ENCODE measurements at regions not wholly inside any gene's neighbourhood (a gene's known extent, or its start where the extent isn't known, plus 50 kb on each side); places are given as distances from the start of the nearest gene placed in this dataset.
"Not testable (repeated sequence)": the region's sequence is repeated elsewhere in the genome, so short reads cannot be mapped to it uniquely, and the experiment has no call there.

DNA sequence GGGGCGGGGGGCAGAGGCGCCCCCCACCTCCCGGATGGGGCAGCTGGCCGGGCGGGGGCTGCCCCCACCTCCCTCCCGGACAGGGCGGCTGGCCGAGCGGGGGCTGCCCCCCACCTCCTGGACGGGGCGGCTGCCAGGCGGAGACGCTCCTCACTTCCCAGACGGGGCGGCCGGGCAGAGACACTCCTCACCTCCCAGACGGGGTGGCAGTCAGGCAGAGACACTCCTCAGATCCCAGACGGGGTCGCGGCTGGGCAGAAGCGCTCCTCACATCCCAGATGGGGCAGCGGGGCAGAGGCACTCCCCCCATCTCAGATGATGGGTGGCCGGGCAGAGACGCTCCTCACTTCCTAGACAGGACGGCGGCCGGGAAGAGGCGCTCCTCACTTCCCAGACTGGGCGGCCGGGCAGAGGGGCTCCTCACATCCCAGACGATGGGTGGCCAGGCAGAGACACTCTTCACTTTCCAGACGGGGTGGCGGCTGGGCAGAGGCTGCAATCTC is 240.1 kb downstream of the NPIPA7 start:
- DNase-seq (ENCODE audit: low spot score), result not testable (repeated sequence)

DNA sequence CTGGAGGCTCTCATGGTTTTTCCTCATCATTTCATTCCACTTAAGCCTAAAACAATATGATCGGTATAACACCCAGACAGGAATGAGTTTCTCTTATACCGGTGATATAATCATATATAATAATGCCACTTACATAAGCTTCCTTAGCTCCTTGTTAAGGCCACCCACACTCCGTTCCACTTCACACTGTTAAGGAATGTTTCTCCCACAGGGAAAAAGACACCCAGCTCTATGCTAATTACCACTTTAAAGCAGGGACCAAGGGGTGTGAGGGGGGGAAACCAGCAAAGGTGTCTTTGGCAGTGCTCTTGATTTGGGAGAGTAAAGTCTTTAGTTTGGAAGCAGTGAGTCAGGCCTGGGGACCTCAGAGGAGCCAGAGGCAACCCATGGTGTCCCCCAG is 245.4 kb downstream of the NPIPA7 start:
- DNase-seq (ENCODE audit: low spot score), result not testable (repeated sequence)

DNA sequence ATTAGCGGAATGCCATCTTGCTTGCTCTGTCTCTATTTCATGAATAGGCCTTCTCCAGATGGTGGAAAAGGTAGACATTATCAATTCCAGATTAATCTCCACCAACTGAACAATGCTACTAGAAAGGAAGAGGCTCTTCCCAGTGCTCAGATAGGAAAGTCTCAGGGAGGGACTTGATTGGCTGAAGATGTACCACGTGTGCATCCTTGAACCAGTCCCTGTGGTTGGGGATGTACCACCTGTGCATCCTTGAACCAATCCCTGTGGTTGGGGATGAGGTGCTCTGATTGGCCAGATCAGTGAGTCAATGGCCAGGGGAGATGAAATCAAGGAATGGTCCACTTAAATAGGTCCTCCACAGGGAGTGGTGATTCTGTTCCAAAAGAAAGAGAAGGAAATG is 246.2 kb downstream of the NPIPA7 start:
- not testable (repeated sequence) for DNase-seq (ENCODE audit: low spot score)

- not testable (repeated sequence) for DNase-seq (ENCODE audit: low spot score)
Measured at GRCh38 chr16:16627865-16628264, 248.9 kb downstream of the NPIPA7 start.

GRCh38 chr16:16638231-16638630 is 259.3 kb downstream of the NPIPA7 start:
- not testable (repeated sequence) for DNase-seq (ENCODE audit: low spot score)

GRCh38 chr16:16638714-16639113 is 259.8 kb downstream of the NPIPA7 start:
- DNase-seq (ENCODE audit: low spot score), result not testable (repeated sequence)

GRCh38 chr16:16643828-16644227 is 264.9 kb downstream of the NPIPA7 start:
- not testable (repeated sequence) for DNase-seq (ENCODE audit: low spot score)

DNA sequence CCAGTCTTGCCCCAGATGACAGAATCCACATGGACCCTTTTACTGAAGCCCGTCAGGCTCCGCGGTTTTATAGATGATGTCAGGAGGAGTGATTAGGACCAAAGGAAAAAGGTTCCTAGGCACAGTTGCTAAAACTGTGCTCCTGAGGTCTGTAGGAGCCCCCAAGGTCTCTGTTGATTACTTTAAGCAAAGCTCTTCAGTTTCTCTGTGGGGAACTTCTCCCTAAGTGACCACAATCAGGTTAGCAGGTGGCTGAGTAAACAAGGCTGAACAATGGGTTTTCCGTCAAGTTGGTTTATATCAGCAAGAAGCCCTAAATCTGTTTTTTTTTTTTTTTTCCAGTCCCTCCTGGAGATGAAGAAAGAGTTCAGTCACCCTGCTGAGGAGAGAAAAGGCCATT is 269.1 kb downstream of the NPIPA7 start:
- not testable (repeated sequence) for DNase-seq (ENCODE audit: low spot score)

- DNase-seq (ENCODE audit: low spot score), result not testable (repeated sequence)
Measured at GRCh38 chr16:16672180-16672812, 293.4 kb downstream of the NPIPA7 start.

GRCh38 chr16:16674820-16675219 is 295.9 kb downstream of the NPIPA7 start:
- DNase-seq (ENCODE audit: low spot score), result not testable (repeated sequence)

DNA sequence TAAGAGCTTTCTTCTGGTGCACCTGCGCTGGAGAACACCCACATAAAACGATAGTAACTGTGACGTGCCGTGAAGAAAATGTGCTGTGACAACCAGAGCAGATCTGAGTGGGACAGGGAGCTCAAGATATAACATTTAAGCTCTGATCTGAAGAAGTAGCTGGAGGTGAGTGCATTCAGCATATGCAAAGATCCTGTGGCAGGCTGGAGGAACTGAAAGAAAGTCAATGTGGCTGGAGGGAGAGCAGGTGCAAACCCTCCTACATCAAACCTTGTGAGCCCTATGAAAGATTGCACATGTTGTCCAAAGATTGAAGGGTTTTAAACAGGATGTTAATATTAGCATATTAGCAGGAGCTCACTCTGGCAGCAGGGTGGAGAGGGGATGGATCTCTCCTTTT is 342.9 kb downstream of the NPIPA7 start:
- DNase-seq (ENCODE audit: low spot score), result not testable (repeated sequence)

DNA sequence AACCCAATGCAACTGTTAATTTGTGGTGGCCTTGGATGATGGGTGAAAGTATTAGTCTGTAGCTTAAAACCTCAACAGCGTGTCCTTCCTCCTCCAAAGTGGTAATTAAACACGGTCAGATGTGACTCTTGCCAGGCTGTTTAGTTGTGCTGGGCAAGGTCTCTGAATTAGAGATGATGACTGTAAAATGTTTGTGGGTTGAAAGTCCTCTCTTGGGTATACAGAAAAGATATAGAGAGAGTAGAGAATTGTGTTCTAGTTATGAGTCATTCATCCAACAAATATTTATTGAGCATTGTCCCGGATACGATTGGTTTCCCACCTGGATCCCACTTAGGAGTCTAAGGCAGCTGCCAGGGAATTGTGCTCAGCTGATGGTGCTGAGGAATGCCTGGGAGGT is 343.7 kb downstream of the NPIPA7 start:
- not testable (repeated sequence) for DNase-seq (ENCODE audit: low spot score)

GRCh38 chr16:16723819-16724519 is 345.0 kb downstream of the NPIPA7 start:
- not testable (repeated sequence) for DNase-seq (ENCODE audit: low spot score)

- not testable (repeated sequence) for DNase-seq (ENCODE audit: low spot score)
Measured at GRCh38 chr16:16727048-16727447, 348.1 kb downstream of the NPIPA7 start.

DNA sequence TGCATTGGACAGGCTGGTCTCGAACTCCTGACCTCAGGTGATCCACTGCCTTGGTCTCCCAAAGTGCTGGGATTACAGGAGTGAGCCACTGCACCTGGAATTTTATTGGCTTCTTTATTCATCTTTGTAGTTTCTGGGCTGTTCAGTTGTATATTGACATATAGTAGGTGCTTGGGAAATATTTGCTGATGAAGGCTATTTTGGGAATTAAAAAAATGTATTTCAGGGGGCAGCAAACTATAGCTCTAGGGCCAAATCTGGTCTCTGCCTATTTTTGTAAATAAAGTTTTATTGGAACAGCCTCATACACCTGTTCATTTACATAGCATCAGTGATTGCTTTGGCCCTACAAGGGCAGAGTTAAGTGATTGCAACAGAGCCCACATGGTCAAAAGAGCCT is 363.6 kb downstream of the NPIPA7 start:
- DNase-seq (ENCODE audit: low spot score), result not testable (repeated sequence)

DNA sequence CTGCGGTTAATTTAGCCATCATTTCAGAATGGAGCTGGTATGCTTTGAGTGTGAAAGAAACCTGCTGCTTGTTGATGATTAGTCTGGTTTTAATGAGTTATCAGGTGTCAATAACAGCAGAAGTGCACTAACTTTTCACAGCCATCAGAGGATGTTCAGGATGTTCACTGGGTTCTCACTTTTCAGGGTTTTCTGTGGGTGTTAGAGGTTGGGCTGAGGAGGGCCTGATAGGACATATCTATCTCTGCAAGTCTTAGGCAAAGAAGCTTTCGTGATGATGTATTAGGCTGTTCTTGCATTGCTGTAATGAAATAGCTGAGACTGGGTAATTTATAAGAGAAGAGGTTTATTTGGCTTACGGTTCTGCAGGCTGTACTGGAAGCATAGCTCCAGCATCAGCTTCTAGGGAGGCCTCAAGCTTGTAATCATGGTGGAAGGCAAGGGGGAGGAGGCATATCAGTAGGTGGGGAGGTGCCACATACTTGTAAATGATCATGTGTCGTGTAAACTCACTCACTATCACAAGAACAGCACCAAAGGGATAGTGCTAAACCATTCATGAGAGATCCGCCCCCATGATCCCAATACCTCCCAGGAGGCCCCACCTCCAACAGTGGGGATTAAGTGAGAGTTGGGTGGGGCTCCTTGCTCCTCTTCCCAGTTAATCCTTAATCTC is 376.2 kb downstream of the NPIPA7 start:
- not testable (repeated sequence) for DNase-seq (ENCODE audit: low spot score)

GRCh38 chr16:16763449-16763848 is 384.5 kb downstream of the NPIPA7 start:
- no peak for DNase-seq (ENCODE audit: low spot score)

DNA sequence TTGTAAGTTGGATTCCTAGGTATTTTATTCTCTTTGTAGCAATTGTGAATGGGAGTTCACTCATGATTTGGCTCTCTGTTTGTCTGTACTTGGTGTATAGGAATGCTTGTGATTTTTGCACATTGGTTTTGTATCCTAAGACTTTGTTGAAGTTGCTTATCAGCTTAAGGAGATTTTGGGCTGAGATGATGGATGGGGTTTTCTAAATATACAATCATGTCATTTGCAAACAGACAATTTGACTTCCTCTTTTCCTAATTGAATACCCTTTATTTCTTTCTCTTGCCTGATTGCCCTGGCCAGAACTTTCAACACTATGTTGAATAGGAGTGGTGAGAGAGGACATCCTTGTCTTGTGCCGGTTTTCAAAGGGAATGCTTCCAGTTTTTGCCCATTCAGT is 391.8 kb downstream of the NPIPA7 start:
- DNase-seq (ENCODE audit: low spot score), result not testable (repeated sequence)

GRCh38 chr16:16774389-16774788 is 395.4 kb downstream of the NPIPA7 start:
- no peak for DNase-seq (ENCODE audit: low spot score)

DNA sequence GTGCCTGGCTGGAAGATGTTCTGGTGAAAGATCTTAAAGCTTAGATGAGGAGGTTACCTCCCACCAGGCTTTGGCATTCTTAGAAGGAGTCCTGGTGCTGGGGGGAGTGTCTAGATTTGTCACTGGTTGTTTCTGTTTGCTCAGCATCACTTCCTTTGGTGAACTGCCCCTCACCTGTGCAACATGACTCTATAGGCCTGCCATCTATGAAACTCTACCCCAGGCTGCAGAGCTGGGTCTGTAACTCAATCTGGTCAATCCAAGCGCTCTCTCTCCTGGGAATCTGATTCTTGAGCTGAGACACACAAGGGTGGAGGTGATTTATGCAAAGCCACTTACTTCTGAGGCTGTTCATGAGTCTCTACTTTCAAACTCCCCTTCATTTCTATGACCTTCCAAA is 399.4 kb downstream of the NPIPA7 start:
- no peak for DNase-seq (ENCODE audit: low spot score)

- no peak for DNase-seq (ENCODE audit: low spot score)
Measured at GRCh38 chr16:16780588-16780987, 401.6 kb downstream of the NPIPA7 start.

DNA sequence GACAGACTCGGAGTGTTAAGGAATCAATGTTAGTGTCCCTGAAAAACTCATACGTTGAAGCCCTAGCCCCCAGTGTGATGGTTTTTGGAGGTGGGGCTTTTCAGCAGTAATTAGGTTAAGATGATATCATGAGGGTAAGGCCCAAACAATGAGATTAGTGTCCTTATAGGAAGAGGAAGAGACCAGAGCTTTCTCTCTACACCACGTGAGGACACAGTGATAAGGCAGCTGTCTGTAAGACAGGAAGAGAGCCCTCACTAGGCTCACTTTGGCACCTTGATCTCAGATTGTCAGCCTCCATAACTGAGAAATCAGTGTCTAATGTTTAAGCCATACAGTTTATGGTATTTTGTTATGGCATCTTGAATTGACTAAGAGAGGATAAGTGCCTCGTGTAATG is 403.2 kb downstream of the NPIPA7 start:
- no peak for DNase-seq (ENCODE audit: low spot score)

- no peak for DNase-seq (ENCODE audit: low spot score)
Measured at GRCh38 chr16:16788004-16788403, 409.1 kb downstream of the NPIPA7 start.
